ENCODE measurements at regions not wholly inside any gene's neighbourhood (a gene's known extent, or its start where the extent isn't known, plus 50 kb on each side); places are given as distances from the start of the nearest gene placed in this dataset.

GRCh38 chr5:103693517-103693916 lies 130.9 kb upstream of the NUDT12 start:
- H3T11ph ChIP-seq (ENCODE audit: low read length), result no peak overlapping the region
- Mint-ChIP-seq H3K4me3 (no peak overlapping the region), H3K9me3 (no peaks in the 10 kb centered on the region), H3K27ac (no peak overlapping the region; a peak in 1 of 7 replicates), H3K4me1 (no peaks in the 10 kb centered on the region), H3K36me3 (ENCODE audit: insufficient read depth in 1 of 3, low read depth in 3 of 3) (no peaks in the 10 kb centered on the region), H3K27me3 (ENCODE audit: low read depth) (no peaks in the 10 kb centered on the region)
- no peak for TF ChIP-seq CTCF (conservative IDR thresholded peaks at IDR 0.05)
- no peak overlapping the region for H2AFZ ChIP-seq (ENCODE audit: low read length)
- H2BK20ac ChIP-seq (ENCODE audit: low read depth, low read length, poor library complexity, severe bottlenecking), result no peak overlapping the region
- no peak overlapping the region for H2BK120ac ChIP-seq (ENCODE audit: low read depth, low read length, poor library complexity, severe bottlenecking)
- no CpG with 5 or more reads among the region's 2 CpGs for WGBS (ENCODE audit: extremely low coverage, insufficient read length, low lambda C conversion rate)
- H3K79me1 ChIP-seq (ENCODE audit: insufficient read depth, low read depth, low read length, poor library complexity, severe bottlenecking), result no peaks in the 10 kb centered on the region
- H4K5ac ChIP-seq (ENCODE audit: insufficient read length, low read depth, low read length), result no peak overlapping the region
- no peak overlapping the region for H2BK12ac ChIP-seq (ENCODE audit: insufficient read length, low read depth, low read length)
- H4K8ac ChIP-seq (replicated peaks; ENCODE audit: insufficient read length, low read depth, low read length), result no peak overlapping the region
- no peak overlapping the region for H2BK5ac ChIP-seq (ENCODE audit: insufficient read length, low read length)
- no peaks in the 10 kb centered on the region for H3K27me3 ChIP-seq (ENCODE audit: insufficient read depth, low read length)
- no peak overlapping the region for H3K56ac ChIP-seq (ENCODE audit: insufficient read length, low read depth, low read length)
- H3K4me1 ChIP-seq (ENCODE audit: insufficient read depth, low read length), result no peaks in the 10 kb centered on the region
- no peak overlapping the region for H3K23ac ChIP-seq (ENCODE audit: insufficient read length, low read depth, low read length)
- H4K20me1 ChIP-seq (ENCODE audit: control insufficient read depth, insufficient read depth, insufficient read length), result no peaks in the 10 kb centered on the region
- no peaks in the 10 kb centered on the region for H3K23me2 ChIP-seq (ENCODE audit: insufficient read length, low read depth, low read length, poor library complexity, severe bottlenecking)
- no peak overlapping the region for H3K18ac ChIP-seq (ENCODE audit: insufficient read length, low read depth, low read length)
- H3K79me2 ChIP-seq (ENCODE audit: insufficient read depth, low read length), result no peaks in the 10 kb centered on the region
- H4K91ac ChIP-seq (ENCODE audit: insufficient read length, low read depth, low read length), result no peak overlapping the region
- H3K9ac ChIP-seq (ENCODE audit: extremely low read depth, insufficient read length, low read length), result no peak overlapping the region
- H3K9me3 ChIP-seq (ENCODE audit: control insufficient read depth, low read depth, low read length), result no peaks in the 10 kb centered on the region
- H3K4ac ChIP-seq (ENCODE audit: low read depth, low read length), result no peak overlapping the region
- H3K4me2 ChIP-seq (ENCODE audit: insufficient read depth, insufficient read length, low read length), result no peak overlapping the region
- no peak overlapping the region for H3K27ac ChIP-seq (ENCODE audit: insufficient read length, low read depth, low read length)
- H2AK5ac ChIP-seq (ENCODE audit: insufficient read length, low read length), result no peak overlapping the region
- DNase-seq, result no peak
- no peak overlapping the region for H2BK15ac ChIP-seq (ENCODE audit: low read depth, low read length)
- H3K14ac ChIP-seq (ENCODE audit: insufficient read depth, low read length), result no peak overlapping the region
